HG02678 (cell line): ENCODE measurements at regions not wholly inside any gene's neighbourhood (a gene's known extent, or its start where the extent isn't known, plus 50 kb on each side); places are given as distances from the start of the nearest gene placed in this dataset.
"Not testable (repeated sequence)": the region's sequence is repeated elsewhere in the genome, so short reads cannot be mapped to it uniquely, and the experiment has no call there.

ENCODE experiments used
- ATAC-seq: cut with Tn5 transposase; IDR thresholded peaks from one replicate; pipeline ENCODE4 v1.9.1; 2021; ENCODE audit warnings: mild to moderate bottlenecking, moderate library complexity; ENCODE audit not compliant: unreplicated experiment

DNA sequence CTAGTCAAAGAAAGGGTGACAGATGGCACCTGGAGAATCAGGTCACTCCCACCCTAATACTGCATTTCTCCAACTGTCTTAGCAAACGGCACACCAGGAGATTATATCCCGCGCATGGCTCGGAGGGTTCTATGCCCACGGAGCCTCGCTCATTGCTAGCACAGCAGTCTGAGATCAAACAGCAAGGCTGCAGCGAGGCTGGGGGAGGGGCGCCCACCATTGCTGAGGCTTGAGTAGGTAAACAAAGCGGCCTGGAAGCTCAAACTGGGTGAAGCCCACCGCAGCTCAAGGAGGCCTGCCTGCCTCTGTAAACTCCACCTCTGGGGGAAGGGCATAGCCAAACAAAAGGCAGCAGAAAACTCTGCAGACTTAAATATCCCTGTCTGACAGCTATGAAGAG lies 268.1 kb upstream of the GRM3 start:
- ATAC-seq = not testable (repeated sequence)

DNA sequence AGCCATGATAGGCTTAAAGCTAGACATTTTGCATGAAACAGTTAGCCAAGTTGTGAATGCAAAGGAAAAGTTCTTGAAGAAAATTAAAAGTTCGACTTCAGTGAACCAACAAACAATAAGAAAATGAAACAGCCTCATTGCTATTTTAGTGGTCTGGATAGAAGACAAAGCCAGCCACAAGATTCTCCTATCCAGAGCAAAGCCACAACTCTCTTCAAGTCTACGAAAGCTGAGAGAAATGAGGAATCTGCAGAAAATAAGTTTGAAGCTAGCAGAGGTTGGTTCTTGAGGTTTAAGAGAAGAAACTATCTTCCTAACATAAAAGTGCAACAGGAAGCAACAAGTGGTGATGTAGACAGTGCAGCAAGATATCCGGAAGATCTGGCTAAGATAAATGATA lies 271.4 kb upstream of the GRM3 start:
- no peak for ATAC-seq

DNA sequence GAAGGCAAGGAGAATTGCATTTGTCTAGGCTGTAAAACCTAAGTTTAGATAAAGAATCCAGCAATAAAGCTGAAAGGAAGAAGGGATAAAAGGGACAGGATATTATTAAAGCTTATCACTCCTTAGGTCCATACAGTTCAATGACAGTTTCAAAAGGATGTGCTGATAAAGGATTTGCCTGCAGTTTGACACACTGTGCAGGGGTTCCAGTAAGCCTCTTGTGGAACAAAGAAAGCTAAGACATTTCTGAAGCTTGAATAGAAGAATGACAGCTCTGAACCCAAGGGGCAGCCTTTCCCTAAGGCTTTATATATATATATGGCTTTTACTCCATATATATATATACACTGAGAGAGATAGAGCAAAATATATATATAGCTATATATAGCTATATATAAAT lies 276.8 kb upstream of the GRM3 start:
- no peak for ATAC-seq

DNA sequence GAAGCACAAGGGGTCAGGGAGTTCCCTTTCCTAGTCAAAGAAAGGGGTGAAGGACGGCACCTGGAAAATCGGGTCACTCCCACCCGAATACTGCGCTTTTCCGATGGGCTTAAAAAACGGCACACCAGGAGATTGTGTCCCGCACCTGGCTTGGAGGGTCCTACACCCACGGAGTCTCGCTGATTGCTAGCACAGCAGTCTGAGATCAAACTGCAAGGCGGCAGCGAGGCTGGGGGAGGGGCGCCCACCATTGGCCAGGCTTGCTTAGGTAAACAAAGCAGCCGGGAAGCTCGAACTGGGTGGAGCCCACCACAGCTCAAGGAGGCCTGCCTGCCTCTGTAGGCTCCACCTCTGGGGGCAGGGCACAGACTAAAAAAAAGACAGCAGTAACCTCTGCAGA lies 303.3 kb upstream of the GRM3 start:
- ATAC-seq = not testable (repeated sequence)

DNA sequence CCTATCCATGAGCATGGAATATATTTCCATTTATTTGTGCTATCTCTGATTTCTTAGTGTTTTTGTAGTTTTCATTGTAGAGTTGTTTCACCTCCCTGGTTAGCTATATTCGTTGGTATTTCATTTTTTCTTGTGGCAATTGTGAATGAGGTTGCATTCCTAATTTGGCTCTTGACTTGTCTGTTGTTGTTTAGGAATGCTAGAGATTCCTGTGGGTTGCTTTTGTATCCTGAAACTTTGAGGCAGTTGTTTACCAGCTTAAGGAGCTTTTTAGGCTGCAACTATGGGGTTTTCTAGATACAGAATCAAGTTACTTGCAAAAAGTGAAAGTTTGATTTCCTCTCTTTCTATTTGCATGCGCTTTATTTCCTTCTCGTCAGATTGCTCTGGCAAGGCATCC lies 304.7 kb upstream of the GRM3 start:
- no peak for ATAC-seq

DNA sequence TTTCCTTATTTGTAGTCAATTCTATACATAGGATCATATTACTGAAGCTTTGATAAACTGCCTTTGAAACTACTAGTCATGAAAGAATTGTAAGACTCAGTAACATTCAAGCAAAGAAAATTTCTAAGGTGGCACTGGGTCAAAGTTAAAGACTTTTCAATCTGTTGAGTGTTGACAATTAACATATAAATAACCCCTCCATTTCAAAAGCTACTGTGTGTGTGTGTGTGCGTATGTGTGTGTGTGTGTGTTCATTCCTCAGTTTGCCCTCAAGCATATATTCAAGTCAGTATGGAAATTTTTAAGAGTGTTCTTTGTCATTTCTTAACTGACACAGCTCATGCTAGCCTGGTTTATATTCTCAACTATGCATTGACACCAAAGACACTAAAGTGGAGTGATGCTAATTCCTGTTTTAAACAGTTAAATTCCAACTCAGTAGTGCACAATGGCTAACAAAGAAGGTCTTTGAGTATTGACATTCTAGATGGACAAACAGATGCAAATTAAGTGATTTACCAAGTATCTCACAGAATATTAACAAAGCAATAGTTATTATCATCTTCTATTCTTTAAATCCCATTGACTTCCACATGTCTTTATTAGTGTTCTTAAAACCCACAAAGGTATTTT lies 314.8 kb upstream of the GRM3 start:
- no peak for ATAC-seq

DNA sequence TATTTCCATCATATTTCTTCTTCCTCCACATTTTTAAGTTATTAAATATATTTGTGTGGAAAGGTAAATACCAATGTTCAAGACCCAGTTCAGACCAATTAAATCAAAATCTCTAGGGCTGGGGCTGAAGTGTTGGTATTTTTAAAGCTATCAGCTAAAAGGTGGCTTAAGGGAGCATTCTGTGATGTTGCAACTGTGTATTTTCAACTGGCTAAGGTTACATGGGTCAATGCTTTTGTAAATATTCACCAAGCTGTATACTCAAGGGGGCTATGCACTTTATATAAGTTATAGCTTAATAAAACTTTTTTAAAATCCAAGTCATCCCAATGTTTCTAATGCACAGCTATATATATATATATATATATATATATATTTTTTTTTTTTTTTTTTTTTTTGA lies 316.9 kb upstream of the GRM3 start:
- ATAC-seq = no peak

DNA sequence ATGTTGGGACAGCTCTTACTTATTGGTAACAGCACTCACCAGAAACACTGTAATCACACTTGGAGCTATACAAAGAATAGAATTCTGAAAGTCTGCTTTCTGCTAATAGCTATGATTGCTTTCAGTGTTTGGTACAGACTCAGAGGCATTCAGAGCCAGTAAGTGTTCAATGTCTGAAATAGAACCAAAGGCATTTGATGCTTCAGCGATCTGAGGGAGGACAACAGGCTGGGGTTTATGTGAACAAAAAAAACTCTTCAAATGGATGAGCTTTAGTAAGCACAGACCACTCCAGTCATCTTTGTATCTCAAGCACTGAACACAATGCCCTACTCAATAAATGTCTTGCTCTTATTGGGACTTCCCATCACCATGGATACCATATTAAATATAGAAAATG lies 322.8 kb upstream of the GRM3 start:
- ATAC-seq = no peak

DNA sequence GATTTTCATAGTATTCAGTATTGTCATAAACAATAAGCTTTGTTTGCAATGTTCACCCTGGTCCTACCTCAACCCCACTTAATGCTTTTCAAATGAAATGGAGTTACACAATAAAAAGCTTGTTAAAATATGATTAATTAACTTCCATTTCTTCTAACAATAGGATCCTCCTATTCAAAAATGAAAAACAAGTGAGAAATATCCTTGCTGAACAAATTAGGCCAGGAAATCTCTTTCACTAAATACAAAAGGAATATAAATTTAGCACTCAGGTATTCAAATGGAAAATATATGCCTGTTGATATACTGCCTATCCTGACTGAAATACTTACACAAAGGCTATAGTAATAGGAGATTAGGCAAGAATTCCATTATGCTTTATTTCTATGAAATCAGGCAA lies 323.4 kb upstream of the GRM3 start:
- no peak for ATAC-seq

DNA sequence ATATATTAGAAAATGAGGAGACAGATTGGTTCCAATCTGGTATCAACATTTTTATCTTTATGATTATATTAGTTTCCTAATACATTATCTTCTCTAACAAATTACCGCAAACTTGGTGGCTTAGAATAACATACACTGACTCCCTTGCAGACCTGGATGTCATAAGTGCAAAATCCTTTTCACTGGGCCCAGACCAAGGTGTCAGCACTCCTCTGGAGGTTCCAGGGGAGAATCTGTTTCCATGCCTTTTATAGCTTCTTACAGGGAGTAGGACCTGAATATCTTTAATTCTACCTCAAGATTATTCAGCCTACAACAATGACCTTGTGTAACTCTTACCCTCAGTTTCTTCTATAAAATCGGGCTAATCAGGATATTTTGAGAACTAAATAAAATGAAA lies 329.9 kb upstream of the GRM3 start:
- ATAC-seq = no peak

DNA sequence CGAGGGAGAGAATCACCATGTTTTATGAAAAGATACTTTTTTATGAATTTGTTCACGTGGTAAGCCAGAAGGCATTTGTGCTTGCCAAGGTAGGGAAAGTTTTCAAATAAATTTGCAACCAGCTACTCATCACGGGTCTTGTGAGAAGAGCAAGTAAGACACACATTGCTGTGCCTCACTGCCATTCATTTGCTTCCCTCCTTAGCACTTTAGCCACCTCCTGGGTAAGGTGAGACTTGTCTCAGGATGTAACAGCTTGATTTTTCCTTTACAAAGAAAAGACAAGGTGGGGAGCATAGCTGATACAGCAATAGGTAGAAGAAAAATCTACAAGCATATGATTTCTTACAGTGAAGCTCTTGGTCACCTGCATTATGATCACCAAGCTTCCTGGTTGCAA lies 342.4 kb upstream of the GRM3 start:
- ATAC-seq = no peak

DNA sequence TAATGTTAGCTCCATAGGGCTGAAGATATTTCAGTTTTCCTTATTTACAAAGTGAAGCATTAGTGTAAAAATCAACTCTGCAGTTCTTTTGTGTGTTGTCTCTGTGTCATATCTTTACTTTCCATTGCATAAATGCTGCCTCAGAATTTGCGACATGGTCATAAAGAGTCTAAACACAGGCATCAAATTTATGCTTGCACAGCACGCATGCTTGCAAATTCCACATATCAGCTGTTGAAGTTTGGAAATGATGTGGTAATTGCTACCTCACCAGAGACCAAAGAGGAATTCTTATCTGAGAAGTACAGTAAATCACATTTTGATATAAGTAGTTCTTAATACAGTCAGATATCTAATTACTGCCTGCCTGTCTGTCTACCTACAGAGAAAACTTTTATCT lies 348.2 kb upstream of the GRM3 start:
- no peak for ATAC-seq

DNA sequence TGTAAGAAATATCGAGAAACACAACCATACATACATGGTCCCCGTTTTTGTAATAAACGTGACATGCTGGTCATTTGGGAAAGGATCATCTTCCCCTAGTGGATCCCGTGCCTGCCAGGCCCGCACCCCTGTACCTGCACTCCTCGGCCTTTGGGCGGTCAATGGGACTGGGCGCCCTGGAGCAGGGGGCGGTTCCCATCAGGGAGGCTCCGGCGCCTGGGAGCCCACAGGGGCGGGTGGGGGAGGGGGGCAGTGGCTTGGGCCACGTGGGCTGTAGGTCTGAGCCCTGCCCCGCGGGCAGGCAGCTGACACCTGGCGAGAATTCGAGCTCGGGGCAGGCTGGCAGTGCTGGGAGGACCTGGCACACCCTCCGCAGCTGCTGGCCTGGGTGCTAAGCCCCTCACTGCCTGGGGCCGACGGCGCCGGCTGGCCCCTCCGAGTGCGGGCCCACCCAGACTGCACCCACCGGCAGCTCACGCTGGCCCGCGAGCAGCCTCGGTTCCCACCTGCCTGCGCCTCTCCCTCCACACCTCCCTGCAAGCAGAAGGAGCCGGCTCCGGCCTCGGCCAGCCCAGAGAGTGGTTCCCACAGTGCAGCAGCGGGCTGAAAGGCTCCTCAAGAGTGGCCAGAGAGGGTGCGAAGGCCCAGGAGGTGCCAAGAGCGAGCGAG lies 361.6 kb upstream of the GRM3 start:
- no peak for ATAC-seq

DNA sequence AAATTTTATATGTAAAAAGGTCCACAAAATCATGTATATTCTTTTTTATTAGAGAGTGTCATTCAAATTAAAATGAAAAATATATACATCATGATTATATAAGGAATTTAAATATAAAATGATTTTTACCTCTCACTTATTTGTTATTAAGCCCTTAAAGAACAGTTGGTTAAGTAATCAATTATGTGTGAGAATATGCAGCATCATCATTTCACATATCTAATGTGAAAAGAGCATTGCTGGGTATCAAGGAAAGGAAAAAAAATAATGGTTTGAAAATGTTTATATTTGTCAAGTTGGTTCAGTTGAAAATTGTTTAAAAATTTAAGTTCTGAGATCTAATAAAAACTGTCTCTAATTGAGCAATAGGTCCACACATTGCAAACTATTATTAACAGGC lies 363.6 kb upstream of the GRM3 start:
- ATAC-seq = no peak

DNA sequence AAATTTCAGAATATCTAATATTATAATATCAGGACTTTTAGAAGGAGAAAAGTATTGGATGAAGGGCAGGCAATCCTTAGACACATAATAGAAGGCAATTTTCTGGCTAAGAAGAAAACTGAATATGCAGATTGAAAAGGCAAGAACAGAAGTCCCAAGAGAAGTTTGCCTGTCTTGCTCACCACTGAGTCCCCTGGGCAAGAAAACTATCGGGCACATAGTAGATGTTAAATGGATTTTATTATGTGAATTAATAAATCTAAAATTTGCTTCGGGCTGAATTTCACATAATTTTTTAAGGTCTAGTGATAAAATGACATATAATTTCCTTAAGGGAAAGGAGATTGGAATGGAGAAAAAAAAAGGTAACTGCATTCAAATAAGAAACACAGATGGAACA lies 380.9 kb upstream of the GRM3 start:
- ATAC-seq = no peak

DNA sequence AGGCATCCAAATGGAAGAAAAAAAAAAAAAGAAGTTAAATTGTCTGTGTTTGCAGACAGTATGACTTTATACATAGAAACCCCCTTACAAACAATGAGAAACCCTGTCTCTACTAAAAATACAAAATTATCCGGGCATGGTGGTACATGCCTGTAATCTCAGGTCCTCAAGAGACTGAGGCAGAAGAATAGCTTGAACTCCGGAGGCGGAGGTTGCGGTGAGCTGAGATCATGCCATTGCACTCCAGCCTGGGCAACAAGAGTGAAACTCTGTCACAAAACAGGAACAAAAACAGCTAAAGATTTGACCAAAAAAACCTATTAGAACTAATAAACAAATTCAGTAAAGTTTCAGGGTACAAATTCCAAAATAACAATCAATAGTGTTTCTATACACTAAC lies 385.8 kb upstream of the GRM3 start:
- no peak for ATAC-seq

DNA sequence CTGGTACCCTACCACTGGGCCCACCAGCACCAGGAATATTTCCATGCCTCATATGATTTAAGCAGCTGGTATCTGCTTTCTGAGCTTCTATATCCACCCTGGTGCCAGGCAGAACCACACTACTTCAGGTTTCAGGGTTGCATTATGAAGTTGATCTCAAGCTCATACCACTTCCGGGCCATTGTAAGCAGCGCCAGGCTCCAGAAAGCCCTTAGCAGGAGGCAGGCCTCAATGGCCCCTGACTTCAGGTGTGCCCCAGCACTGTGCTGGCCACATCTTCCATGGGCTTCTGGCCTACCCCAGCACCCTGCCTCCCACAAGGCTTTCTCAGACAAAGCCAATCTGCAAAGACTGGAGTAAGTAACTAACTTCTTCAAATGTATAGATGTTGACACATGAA lies 391.3 kb upstream of the GRM3 start:
- no peak for ATAC-seq

DNA sequence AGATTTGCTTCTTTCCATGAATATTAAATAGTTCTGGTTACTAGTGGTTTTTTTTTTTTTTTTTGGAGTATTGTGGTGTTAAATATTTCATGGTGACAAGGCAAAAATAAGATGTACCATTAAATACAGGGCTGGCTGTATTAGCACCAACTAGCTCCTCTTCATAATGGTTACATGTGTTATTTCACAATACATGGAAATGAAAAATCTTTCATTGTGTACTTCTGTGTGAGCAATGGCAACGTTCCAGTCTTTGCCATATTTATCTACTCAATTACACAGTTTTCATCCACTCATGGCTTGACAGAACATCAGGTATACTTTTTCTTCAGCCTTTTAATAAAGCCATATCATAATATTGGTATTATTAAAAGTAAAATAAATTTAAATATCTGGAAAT lies 394.7 kb upstream of the GRM3 start:
- ATAC-seq = no peak

DNA sequence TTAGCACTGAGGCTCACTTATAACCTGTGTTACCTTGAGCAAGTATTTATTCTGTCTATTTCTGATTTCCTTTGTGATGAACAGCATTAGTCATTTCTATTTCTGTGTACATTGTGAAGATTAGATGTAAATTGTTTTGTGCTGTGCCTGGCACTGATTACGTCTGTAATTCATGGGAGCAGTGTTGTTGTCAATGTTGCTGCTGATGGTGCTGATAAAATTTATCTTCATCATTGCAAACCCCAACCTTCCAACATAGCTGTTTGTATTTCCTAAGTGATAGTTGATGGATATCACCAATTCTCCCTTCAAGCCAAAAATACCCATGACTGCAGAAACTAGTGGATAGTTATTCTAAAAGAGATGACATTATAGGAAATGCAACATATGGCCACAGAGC lies 400.5 kb upstream of the GRM3 start:
- no peak for ATAC-seq

DNA sequence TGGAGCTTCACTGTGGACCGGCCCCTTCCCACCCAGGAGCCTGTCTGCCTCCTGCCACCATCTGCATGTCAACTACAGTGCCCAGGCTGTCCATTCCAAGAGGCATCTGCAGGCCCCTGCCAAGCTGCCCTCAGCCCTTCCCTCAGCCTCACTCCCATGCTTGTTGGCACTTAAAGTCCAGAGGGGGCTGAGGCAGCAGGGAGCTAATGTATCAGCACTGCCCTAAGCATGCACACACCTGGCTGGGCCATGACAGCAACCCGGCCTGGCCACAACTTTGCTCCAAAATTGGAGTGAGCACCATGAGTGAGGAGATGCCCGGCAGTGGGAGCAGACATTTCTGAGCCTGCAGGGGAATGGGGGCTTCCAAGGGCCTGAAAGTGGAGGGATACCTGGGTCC lies 417.5 kb upstream of the GRM3 start:
- no peak for ATAC-seq

DNA sequence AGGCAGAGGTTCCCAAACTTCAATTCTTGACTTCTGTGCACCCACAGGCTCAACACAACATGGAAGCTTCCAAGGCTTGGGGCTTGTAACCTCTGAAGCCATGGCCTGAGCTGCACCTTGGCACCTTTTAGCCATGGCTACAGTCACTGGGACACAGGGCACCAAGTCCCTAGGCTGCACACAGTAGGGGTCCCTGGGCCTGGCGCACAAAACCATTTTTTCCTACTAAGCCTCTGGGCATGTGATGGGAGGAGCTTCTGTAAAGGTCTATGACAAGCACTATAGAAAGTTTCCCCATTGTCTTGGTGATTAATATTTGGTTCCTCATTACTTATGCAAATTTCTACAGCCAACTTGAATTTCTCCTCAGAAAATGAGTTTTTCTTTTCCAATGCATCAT lies 420.9 kb upstream of the GRM3 start:
- ATAC-seq = no peak

DNA sequence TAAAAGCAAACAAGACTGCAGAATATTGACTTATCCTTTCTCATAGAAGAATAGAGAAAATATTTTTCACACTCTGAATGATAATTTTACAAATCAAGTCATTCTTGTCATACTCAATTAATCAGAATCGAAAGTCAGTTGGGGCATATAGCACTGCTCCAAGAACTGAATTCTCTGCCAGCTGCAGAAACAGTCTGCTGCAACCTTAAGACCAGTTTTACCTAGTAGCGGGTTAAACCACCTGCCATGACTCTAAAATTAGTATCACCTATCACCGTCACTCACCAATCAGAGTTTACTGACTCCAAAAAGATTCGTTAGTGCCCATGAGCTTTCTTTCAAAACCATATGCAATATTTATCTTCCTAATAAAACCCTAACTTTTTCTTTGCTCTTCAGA lies 429.0 kb upstream of the GRM3 start:
- no peak for ATAC-seq

DNA sequence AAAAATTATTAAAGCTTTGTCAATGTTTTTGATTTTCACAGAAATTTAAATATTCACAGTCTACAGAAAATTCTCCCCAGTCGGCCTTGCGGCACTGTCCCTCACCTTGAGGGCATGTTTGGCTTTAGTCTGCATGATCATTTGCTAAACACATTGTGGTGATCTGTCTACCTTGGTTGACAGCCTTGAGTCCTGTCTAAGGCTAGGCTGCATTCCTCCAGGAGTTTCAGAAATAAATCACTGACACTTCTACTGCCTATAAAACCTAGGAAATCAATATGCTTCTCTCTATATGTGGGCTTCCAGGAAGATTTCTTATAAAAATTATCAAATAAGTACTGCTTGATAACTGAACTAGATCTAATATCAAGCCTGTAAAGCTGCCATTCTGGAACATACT lies 430.7 kb upstream of the GRM3 start:
- ATAC-seq = no peak
